H1 (cell line): ENCODE measurements at regions not wholly inside any gene's neighbourhood (a gene's known extent, or its start where the extent isn't known, plus 50 kb on each side); places are given as distances from the start of the nearest gene placed in this dataset.

Experiments
- RAD21 ChIP-seq, 2 experiments: IDR thresholded peaks in 1 of 2; conservative IDR thresholded peaks in 1 of 2; 2 replicates each; pipeline ENCODE4 v1.6.1; 2011; ENCODE audit warnings: low read depth in 2 of 2, low read length in 2 of 2, improper control_type of control experiment in 1 of 2, inconsistent platforms in 1 of 2, mild to moderate bottlenecking in 1 of 2, moderate library complexity in 1 of 2
- YY1 ChIP-seq: IDR thresholded peaks from 2 replicates; pipeline ENCODE4 v1.6.1; 2011; ENCODE audit warnings: low read depth, mild to moderate bottlenecking, low read length

DNA sequence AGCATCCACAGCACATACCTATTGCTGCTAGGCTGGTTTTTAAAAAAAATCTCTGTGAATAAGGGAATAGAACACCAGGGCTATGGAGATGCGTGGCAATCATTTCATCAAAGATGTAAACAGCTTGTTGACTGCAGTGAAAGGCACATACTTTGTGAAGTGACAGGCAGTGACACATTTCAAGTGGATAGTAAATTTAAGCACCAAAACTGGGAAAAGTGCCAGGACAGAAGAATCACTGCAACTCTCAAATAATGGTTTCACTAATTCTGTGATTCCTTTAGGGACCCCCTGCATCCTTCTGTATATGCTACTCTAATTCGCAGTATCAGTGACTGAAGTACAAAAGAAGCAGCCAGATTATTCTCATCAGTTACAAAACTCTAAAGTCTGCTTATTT is 145.2 kb upstream of the KLF14 start:
- TF ChIP-seq RAD21 (IDR thresholded peaks at IDR 0.05 in 1 of 2, conservative IDR thresholded peaks at IDR 0.05 in 1 of 2; ENCODE audit: low read depth in 2 of 2, low read length in 2 of 2) (no peak), YY1 (no peak)
